ENCODE measurements at regions not wholly inside any gene's neighbourhood (a gene's known extent, or its start where the extent isn't known, plus 50 kb on each side); places are given as distances from the start of the nearest gene placed in this dataset.

- TF ChIP-seq, protein P1, sequence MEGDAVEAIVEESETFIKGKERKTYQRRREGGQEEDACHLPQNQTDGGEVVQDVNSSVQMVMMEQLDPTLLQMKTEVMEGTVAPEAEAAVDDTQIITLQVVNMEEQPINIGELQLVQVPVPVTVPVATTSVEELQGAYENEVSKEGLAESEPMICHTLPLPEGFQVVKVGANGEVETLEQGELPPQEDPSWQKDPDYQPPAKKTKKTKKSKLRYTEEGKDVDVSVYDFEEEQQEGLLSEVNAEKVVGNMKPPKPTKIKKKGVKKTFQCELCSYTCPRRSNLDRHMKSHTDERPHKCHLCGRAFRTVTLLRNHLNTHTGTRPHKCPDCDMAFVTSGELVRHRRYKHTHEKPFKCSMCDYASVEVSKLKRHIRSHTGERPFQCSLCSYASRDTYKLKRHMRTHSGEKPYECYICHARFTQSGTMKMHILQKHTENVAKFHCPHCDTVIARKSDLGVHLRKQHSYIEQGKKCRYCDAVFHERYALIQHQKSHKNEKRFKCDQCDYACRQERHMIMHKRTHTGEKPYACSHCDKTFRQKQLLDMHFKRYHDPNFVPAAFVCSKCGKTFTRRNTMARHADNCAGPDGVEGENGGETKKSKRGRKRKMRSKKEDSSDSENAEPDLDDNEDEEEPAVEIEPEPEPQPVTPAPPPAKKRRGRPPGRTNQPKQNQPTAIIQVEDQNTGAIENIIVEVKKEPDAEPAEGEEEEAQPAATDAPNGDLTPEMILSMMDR (IDR thresholded peaks at IDR 0.05; ENCODE audit: borderline replicate concordance, extremely low read depth, insufficient read depth), result no peak
- H3K9ac ChIP-seq (ENCODE audit: low read length in 3 of 3), result no peak overlapping the region
- no peaks in the 10 kb centered on the region for H3K36me3 ChIP-seq (ENCODE audit: control insufficient read depth in 2 of 3, insufficient read depth in 3 of 3, low read length in 3 of 3)
- intact Hi-C loops (cut with DNase I), result no loop called here
- no peaks in the 10 kb centered on the region for H3K4me1 ChIP-seq (ENCODE audit: control insufficient read depth in 2 of 3, insufficient read depth in 2 of 3, low read depth in 1 of 3, low read length in 3 of 3)
- H3K27me3 ChIP-seq (ENCODE audit: control insufficient read depth, insufficient read depth, low read length), result no peaks in the 10 kb centered on the region
- DNase-seq (peak in 2 of 5 donors; percentile 50 to 62), FAIRE-seq (no peak)
- H3K4me3 ChIP-seq (ENCODE audit: low read length in 3 of 3), result no peak overlapping the region
- H3K27ac ChIP-seq (ENCODE audit: low read depth in 2 of 2, low read length in 2 of 2), result no peak overlapping the region
- no peaks in the 10 kb centered on the region for H3K9me3 ChIP-seq (ENCODE audit: control insufficient read depth in 2 of 3, insufficient read depth in 1 of 3, low read length in 3 of 3)
Observed at GRCh38 chr10:10878963-10879362, 138.7 kb upstream of the CELF2 start.

DNA sequence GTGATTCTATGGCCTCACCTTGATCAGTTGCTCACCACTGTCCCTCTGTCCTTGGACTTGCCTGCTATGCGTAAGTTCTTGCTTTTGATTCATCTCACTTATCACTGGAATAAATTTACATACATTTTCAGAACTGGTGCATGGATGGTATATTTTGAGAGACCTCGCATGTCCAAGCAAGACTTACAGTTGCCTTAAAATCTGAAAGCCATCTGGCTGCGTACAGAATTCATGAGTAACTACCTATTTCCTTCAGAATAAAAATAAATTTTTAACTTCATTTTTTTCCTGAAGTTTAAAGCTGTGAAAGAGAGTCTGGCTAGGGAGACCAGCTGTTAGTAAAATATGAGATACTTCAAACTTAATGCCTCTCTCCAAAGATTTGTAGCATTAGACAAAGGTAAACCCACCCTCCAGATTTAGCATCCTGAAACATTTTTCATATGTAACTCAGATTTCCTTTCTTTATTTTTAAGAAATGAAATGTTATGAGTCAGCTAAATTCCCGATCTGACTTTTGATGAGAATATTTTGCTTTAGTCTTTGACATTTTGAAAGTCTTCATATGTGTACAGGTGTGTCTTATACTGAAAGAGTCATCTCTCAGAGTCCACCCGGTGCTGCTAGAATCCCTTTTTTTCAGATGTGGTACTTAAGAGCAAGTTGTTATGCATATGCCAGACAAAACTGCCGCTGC, 136.4 kb upstream of the CELF2 start:
- Histone ChIP-seq H3K9me3 (ENCODE audit: control insufficient read depth in 2 of 3, insufficient read depth in 1 of 3, low read length in 3 of 3) (peaks cover 0 to 7% (median 0%) of the 10 kb centered on the region in 3 donors), H3K4me3 (ENCODE audit: low read length in 3 of 3) (no peak overlapping the region), H3K4me1 (ENCODE audit: control insufficient read depth in 2 of 3, insufficient read depth in 2 of 3, low read depth in 1 of 3, low read length in 3 of 3) (no peaks in the 10 kb centered on the region), H3K36me3 (ENCODE audit: control insufficient read depth in 2 of 3, insufficient read depth in 3 of 3, low read length in 3 of 3) (no peaks in the 10 kb centered on the region), H3K9ac (ENCODE audit: low read length in 3 of 3) (no peak overlapping the region), H3K27me3 (ENCODE audit: control insufficient read depth, insufficient read depth, low read length) (no peaks in the 10 kb centered on the region), H3K27ac (ENCODE audit: low read depth in 2 of 2, low read length in 2 of 2) (no peak overlapping the region)
- intact Hi-C loops (cut with DNase I), result no loop called here
- DNase-seq (no peak), FAIRE-seq (no peak)
- TF ChIP-seq, protein P1 (IDR thresholded peaks at IDR 0.05; ENCODE audit: borderline replicate concordance, extremely low read depth, insufficient read depth), result no peak

GRCh38 chr10:10883737-10884136, 133.9 kb upstream of the CELF2 start:
- Histone ChIP-seq H3K4me3 (ENCODE audit: low read length in 3 of 3) (no peak overlapping the region), H3K36me3 (ENCODE audit: control insufficient read depth in 2 of 3, insufficient read depth in 3 of 3, low read length in 3 of 3) (no peaks in the 10 kb centered on the region), H3K9ac (ENCODE audit: low read length in 3 of 3) (no peak overlapping the region), H3K27ac (ENCODE audit: low read depth in 2 of 2, low read length in 2 of 2) (no peak overlapping the region), H3K4me1 (ENCODE audit: control insufficient read depth in 2 of 3, insufficient read depth in 2 of 3, low read depth in 1 of 3, low read length in 3 of 3) (no peaks in the 10 kb centered on the region), H3K27me3 (ENCODE audit: control insufficient read depth, insufficient read depth, low read length) (no peaks in the 10 kb centered on the region), H3K9me3 (ENCODE audit: control insufficient read depth in 2 of 3, insufficient read depth in 1 of 3, low read length in 3 of 3) (peaks cover 0 to 7% (median 0%) of the 10 kb centered on the region in 3 donors)
- FAIRE-seq (no peak), DNase-seq (no peak)
- TF ChIP-seq, protein P1 (IDR thresholded peaks at IDR 0.05; ENCODE audit: borderline replicate concordance, extremely low read depth, insufficient read depth), result no peak
- intact Hi-C loops (cut with DNase I), result no loop called here

Measured in kidney (tissue), 13 donors.